Sigmoid colon (tissue), 6 donors: ENCODE measurements at regions not wholly inside any gene's neighbourhood (a gene's known extent, or its start where the extent isn't known, plus 50 kb on each side); places are given as distances from the start of the nearest gene placed in this dataset.

ENCODE experiments used
- DNase-seq: peaks from one replicate; pipeline ENCODE4 v3.0.0-alpha.2; 2019
- H3K27ac ChIP-seq, 4 donors: fragments of 200-600 bp; sonication (generic); one replicate each; pipeline ENCODE4 v1.5.1; 2016 to 2019; ENCODE audit warnings: mild to moderate bottlenecking in 1 of 4
- H3K27me3 ChIP-seq, 3 donors: fragments of 200-600 bp; sonication (generic); one replicate each; pipeline ENCODE4 v1.5.1; 2019; ENCODE audit warnings: mild to moderate bottlenecking in 1 of 3
- H3K36me3 ChIP-seq, 4 donors: fragments of 200-600 bp; sonication (generic); one replicate each; pipeline ENCODE4 v1.5.1; 2016 to 2019
- H3K4me1 ChIP-seq, 4 donors: fragments of 200-600 bp; sonication (generic); one replicate each; pipeline ENCODE4 v1.5.1; 2017 to 2019
- H3K4me3 ChIP-seq, 4 donors: fragments of 200-600 bp; sonication (generic); one replicate each; pipeline ENCODE4 v1.5.1; 2017 to 2019; ENCODE audit warnings: mild to moderate bottlenecking in 2 of 4, moderate library complexity in 1 of 4
- H3K9me3 ChIP-seq, 4 donors: fragments of 200-600 bp in 3 of 4; sonication (generic) in 3 of 4; one replicate each; pipeline versions ENCODE4 v1.5.1 to v1.6.1; 2013 to 2019
- CTCF ChIP-seq, 4 experiments: fragments of 450-650 bp in 3 of 4; fragments of 200-600 bp in 1 of 4; IDR thresholded peaks; one replicate each; pipeline ENCODE4 v1.5.1; 2016 to 2019; ENCODE audit warnings: antibody characterized with exemption in 4 of 4, mild to moderate bottlenecking in 3 of 4, moderate library complexity in 2 of 4
- EP300 ChIP-seq, 4 donors: sonication (generic); formaldehyde crosslinking; IDR thresholded peaks; one replicate each; pipeline ENCODE4 v1.6.1; 2017; ENCODE audit warnings: antibody characterized with exemption in 4 of 4
- POLR2A ChIP-seq, 2 donors: fragments of 450-650 bp; IDR thresholded peaks; one replicate each; pipeline ENCODE4 v1.6.1; 2016; ENCODE audit warnings: antibody characterized with exemption in 2 of 2, mild to moderate bottlenecking in 2 of 2, moderate library complexity in 2 of 2
- POLR2AphosphoS5 ChIP-seq, 4 donors: sonication (generic); formaldehyde crosslinking; IDR thresholded peaks; one replicate each; pipeline ENCODE4 v1.6.1; 2017; ENCODE audit warnings: antibody characterized with exemption in 4 of 4
- WGBS, 2 donors: extraction: QIAGEN DNeasy Blood & Tissue Kit; methylation state at CpG; one replicate each; pipeline ENCODE4 v1.1.7; 2013; 5-methylcytosine and 5-hydroxymethylcytosine counted together
- intact Hi-C: fragments of 100-400 bp; cut with DNase I; formaldehyde crosslinking; loops from one replicate; pipeline ENCODE4 v1.15.1; 2023
- donor health status: healthy with polysubstance abuse.
- donor health status: healthy.

DNA sequence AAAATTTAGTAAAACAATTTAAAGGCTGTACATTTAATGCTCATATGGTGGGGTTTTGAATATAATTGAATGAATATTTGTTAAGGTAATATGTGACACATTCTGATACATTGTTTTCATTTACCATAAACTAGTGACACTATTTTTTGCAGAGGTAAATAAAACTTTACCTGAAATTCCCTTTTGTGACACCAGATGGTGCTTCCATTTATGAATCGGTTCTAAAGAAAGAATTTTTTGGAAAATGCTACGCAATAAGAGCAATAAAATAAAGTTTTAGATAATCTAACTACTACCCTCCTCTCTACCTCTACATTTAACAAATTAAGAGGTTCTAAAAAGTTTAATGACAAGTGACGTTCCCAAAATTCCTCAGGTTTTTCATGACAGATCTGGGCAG, 448.9 kb downstream of the MAGEB5 start:
- no peak overlapping the region for H3K4me3 ChIP-seq
- no peaks in the 10 kb centered on the region for H3K36me3 ChIP-seq
- no peaks in the 10 kb centered on the region for H3K9me3 ChIP-seq
- H3K27me3 ChIP-seq = no peaks in the 10 kb centered on the region
- H3K27ac ChIP-seq = no peak overlapping the region
- TF ChIP-seq EP300 (IDR thresholded peaks at IDR 0.05) (no peak), POLR2A (IDR thresholded peaks at IDR 0.05) (no peak), POLR2AphosphoS5 (IDR thresholded peaks at IDR 0.05) (no peak), CTCF (IDR thresholded peaks at IDR 0.05) (no peak)
- 86 to 91% methylated on average over 3 of the region's 3 CpGs for WGBS, 2 donors
- no peak for DNase-seq
- no peaks in the 10 kb centered on the region for H3K4me1 ChIP-seq
- intact Hi-C loops = no loop called here

GRCh38 chrX:26653050-26653449, 437.1 kb downstream of the MAGEB5 start:
- TF ChIP-seq EP300 (IDR thresholded peaks at IDR 0.05) (no peak), POLR2AphosphoS5 (IDR thresholded peaks at IDR 0.05) (no peak), CTCF (IDR thresholded peaks at IDR 0.05) (no peak)
- intact Hi-C loops = no loop called here
- Histone ChIP-seq H3K36me3 (no peaks in the 10 kb centered on the region), H3K27me3 (no peaks in the 10 kb centered on the region), H3K27ac (no peak overlapping the region), H3K9me3 (no peaks in the 10 kb centered on the region), H3K4me3 (no peak overlapping the region), H3K4me1 (no peaks in the 10 kb centered on the region)
- 78 to 90% methylated on average over 2 of the region's 2 CpGs for WGBS, 2 donors
- no peak for DNase-seq

DNA sequence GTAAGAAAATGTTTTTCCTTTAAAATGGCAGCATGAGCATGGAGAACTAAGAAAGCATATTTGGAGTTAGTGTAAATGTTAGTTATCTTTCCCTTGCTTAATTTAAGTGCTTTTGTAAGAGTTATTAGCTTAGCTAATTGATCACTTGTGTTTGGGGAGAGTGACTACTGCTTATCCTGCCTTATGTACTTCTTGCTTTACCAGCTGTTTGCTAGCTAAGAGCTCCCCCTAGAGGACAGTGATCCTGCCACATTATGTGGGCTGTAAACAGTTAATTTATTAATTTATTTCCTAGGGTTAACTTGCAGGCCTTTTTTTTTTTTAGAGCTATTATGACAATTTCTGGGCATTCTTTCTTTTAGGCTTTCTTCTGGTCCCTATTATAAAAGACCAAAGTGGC, 435.8 kb downstream of the MAGEB5 start:
- no peaks in the 10 kb centered on the region for H3K9me3 ChIP-seq
- no peaks in the 10 kb centered on the region for H3K27me3 ChIP-seq
- no peaks in the 10 kb centered on the region for H3K4me1 ChIP-seq
- intact Hi-C loops = no loop called here
- no peak overlapping the region for H3K4me3 ChIP-seq
- H3K27ac ChIP-seq = no peak overlapping the region
- H3K36me3 ChIP-seq = no peaks in the 10 kb centered on the region
- no peak for DNase-seq
- TF ChIP-seq POLR2AphosphoS5 (IDR thresholded peaks at IDR 0.05) = no peak
- no peak for TF ChIP-seq EP300 (IDR thresholded peaks at IDR 0.05)
- TF ChIP-seq CTCF (IDR thresholded peaks at IDR 0.05) = no peak
- TF ChIP-seq POLR2A (IDR thresholded peaks at IDR 0.05) = no peak

DNA sequence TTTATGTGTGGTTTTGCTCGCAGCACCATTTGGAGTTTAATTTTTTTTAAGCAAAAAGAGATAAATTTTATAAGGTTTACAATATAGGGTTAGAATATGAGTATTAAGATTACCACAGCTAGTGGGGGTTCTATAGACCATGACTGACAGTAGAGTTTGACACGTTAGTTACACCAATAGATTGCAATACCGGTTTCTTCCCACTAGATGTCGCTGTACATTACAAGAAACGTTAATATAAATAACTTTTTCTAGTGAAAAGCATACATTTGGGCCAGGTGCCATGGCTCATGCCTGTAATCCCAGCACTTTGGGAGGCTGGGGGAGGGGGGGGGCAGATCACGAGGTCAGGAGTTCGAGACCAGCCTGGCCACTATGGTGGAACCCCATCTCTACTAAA, 433.6 kb downstream of the MAGEB5 start:
- Histone ChIP-seq H3K36me3 (no peaks in the 10 kb centered on the region), H3K4me3 (no peak overlapping the region), H3K27me3 (no peaks in the 10 kb centered on the region), H3K9me3 (no peaks in the 10 kb centered on the region), H3K27ac (no peak overlapping the region), H3K4me1 (no peaks in the 10 kb centered on the region)
- WGBS, 2 donors = 26 to 46% methylated on average over 7 of the region's 7 CpGs
- DNase-seq = no peak
- no peak for TF ChIP-seq POLR2AphosphoS5 (IDR thresholded peaks at IDR 0.05)
- no peak for TF ChIP-seq EP300 (IDR thresholded peaks at IDR 0.05)
- TF ChIP-seq CTCF (IDR thresholded peaks at IDR 0.05) = no peak
- TF ChIP-seq POLR2A (IDR thresholded peaks at IDR 0.05) = no peak
- intact Hi-C loops = no loop called here

DNA sequence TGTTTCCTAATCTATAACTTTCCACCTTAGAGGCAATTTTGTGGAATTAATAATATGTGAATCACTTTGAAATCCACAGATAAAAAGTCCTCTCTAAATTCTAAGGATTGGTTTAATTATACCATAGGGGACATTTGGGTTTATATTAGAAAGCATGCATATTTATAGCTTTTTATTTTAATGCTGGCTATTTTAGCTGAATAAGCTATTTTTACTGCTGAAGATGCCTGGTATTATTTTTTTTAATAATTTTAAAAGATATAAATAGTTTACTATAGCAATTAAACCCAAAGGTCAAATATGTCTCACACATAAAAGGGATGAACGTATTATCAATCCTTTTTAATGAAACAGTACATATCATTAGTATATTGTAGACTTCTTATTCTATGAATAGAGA, 415.4 kb downstream of the MAGEB5 start:
- Histone ChIP-seq H3K4me3 (no peak overlapping the region), H3K27ac (no peak overlapping the region), H3K4me1 (no peaks in the 10 kb centered on the region), H3K27me3 (no peaks in the 10 kb centered on the region), H3K36me3 (no peaks in the 10 kb centered on the region), H3K9me3 (no peaks in the 10 kb centered on the region)
- WGBS, 2 donors = 80 to 87% methylated on average over 1 of the region's 1 CpG
- DNase-seq = no peak
- TF ChIP-seq POLR2A (IDR thresholded peaks at IDR 0.05) (no peak), EP300 (IDR thresholded peaks at IDR 0.05) (no peak), CTCF (IDR thresholded peaks at IDR 0.05) (no peak), POLR2AphosphoS5 (IDR thresholded peaks at IDR 0.05) (no peak)
- intact Hi-C loops = no loop called here
